ENCODE measurements at regions not wholly inside any gene's neighbourhood (a gene's known extent, or its start where the extent isn't known, plus 50 kb on each side); places are given as distances from the start of the nearest gene placed in this dataset.

- no peak for DNase-seq
- TF ChIP-seq POLR2A (IDR thresholded peaks at IDR 0.05) = no peak
- TF ChIP-seq CTCF (IDR thresholded peaks at IDR 0.05 in 4 of 5, conservative IDR thresholded peaks at IDR 0.05 in 1 of 5) = no peak
Observed at GRCh38 chr1:220431554-220432239, 96.2 kb upstream of the MARK1 start.

GRCh38 chr1:220430586-220430985 is 97.3 kb upstream of the MARK1 start:
- DNase-seq (no peak), ATAC-seq (no peak)
- Histone ChIP-seq H3K4me1 (no peaks in the 10 kb centered on the region), H3K27ac (no peak overlapping the region), H3K9me3 (no peaks in the 10 kb centered on the region), H3K36me3 (no peaks in the 10 kb centered on the region), H3K27me3 (no peaks in the 10 kb centered on the region), H3K4me3 (no peak overlapping the region)
- intact Hi-C loops (cut with DNase I; ENCODE audit: low total_unique reads) (no loop called here), in situ Hi-C loops (cut with MboI; ENCODE audit: low sequenced_read_pairs in 4 of 4) (no loop called here)
- TF ChIP-seq CTCF (IDR thresholded peaks at IDR 0.05 in 4 of 5, conservative IDR thresholded peaks at IDR 0.05 in 1 of 5) (no peak), POLR2A (IDR thresholded peaks at IDR 0.05) (no peak)

More at GRCh38 chr1:220431554-220432239, 96.2 kb upstream of the MARK1 start:
- H3K27ac ChIP-seq = peak overlapping the region in 2 of 4 donors; percentile 43 to 45
- H3K9me3 ChIP-seq = no peaks in the 10 kb centered on the region
- no peak overlapping the region for H3K4me3 ChIP-seq
- intact Hi-C loops (cut with DNase I; ENCODE audit: low total_unique reads) = no loop called here
- H3K27me3 ChIP-seq = no peaks in the 10 kb centered on the region
- no peaks in the 10 kb centered on the region for H3K36me3 ChIP-seq
- in situ Hi-C loops (cut with MboI; ENCODE audit: low sequenced_read_pairs in 4 of 4) = no loop called here
- no peak for ATAC-seq
- H3K4me1 ChIP-seq = peaks cover 0 to 3% of the 10 kb centered on the region in 2 donors

- in situ Hi-C loops (cut with MboI; ENCODE audit: low sequenced_read_pairs in 4 of 4) (no loop called here), intact Hi-C loops (cut with DNase I; ENCODE audit: low total_unique reads) (no loop called here)
- Histone ChIP-seq H3K36me3 (no peaks in the 10 kb centered on the region), H3K4me3 (no peak overlapping the region), H3K27me3 (no peaks in the 10 kb centered on the region), H3K9me3 (no peaks in the 10 kb centered on the region), H3K27ac (no peak overlapping the region), H3K4me1 (no peaks in the 10 kb centered on the region)
- DNase-seq = no peak
- ATAC-seq = no peak
- TF ChIP-seq POLR2A (IDR thresholded peaks at IDR 0.05) (no peak), CTCF (IDR thresholded peaks at IDR 0.05 in 4 of 5, conservative IDR thresholded peaks at IDR 0.05 in 1 of 5) (no peak)
Observed at GRCh38 chr1:220430059-220430458, 97.9 kb upstream of the MARK1 start.

- intact Hi-C loops (cut with DNase I; ENCODE audit: low total_unique reads) (no loop called here), in situ Hi-C loops (cut with MboI; ENCODE audit: low sequenced_read_pairs in 4 of 4) (no loop called here)
- Histone ChIP-seq H3K27me3 (no peaks in the 10 kb centered on the region), H3K9me3 (no peaks in the 10 kb centered on the region), H3K4me3 (no peak overlapping the region), H3K36me3 (no peaks in the 10 kb centered on the region), H3K4me1 (no peaks in the 10 kb centered on the region), H3K27ac (no peak overlapping the region)
- TF ChIP-seq CTCF (IDR thresholded peaks at IDR 0.05 in 4 of 5, conservative IDR thresholded peaks at IDR 0.05 in 1 of 5) (no peak), POLR2A (IDR thresholded peaks at IDR 0.05) (no peak)
- ATAC-seq = no peak
- no peak for DNase-seq
Observed at GRCh38 chr1:220426989-220427388, 100.9 kb upstream of the MARK1 start.

GRCh38 chr1:220425852-220426251 is 102.1 kb upstream of the MARK1 start:
- in situ Hi-C loops (cut with MboI; ENCODE audit: low sequenced_read_pairs in 4 of 4) (no loop called here), intact Hi-C loops (cut with DNase I; ENCODE audit: low total_unique reads) (no loop called here)
- no peaks in the 10 kb centered on the region for H3K4me1 ChIP-seq
- TF ChIP-seq CTCF (IDR thresholded peaks at IDR 0.05 in 4 of 5, conservative IDR thresholded peaks at IDR 0.05 in 1 of 5) (no peak), POLR2A (IDR thresholded peaks at IDR 0.05) (no peak)
- no peak overlapping the region for H3K4me3 ChIP-seq
- ATAC-seq (no peak), DNase-seq (no peak)
- H3K27ac ChIP-seq = no peak overlapping the region
- H3K27me3 ChIP-seq = no peaks in the 10 kb centered on the region
- no peaks in the 10 kb centered on the region for H3K9me3 ChIP-seq
- H3K36me3 ChIP-seq = no peaks in the 10 kb centered on the region

Data from gastrocnemius medialis (tissue), 4 donors.